MCF 10A (cell line): ENCODE measurements at regions not wholly inside any gene's neighbourhood (a gene's known extent, or its start where the extent isn't known, plus 50 kb on each side); places are given as distances from the start of the nearest gene placed in this dataset.

Experiments used
- BruUV-seq: library from RNA; stranded (reverse); fragments of 400-500 nt; replicated peaks from 2 replicates; lab custom pipeline; 2021; lab: Mats Ljungman, UMichigan
- CTCF ChIA-PET: fragments of 300-600 bp; sonication (Branson Sonifier 250); formaldehyde crosslinking; extraction: SDS; loops from one replicate; lab custom pipeline; 2021; ENCODE audit warnings: antibody characterized with exemption, inconsistent platforms; lab: Yijun Ruan, JAX
- POLR2A ChIA-PET: fragments of 300-600, 350-650 bp; sonication (Branson Sonifier 250); formaldehyde crosslinking; extraction: SDS; loops from one replicate; lab custom pipeline; 2020; ENCODE audit warnings: antibody characterized with exemption, inconsistent platforms; lab: Yijun Ruan, JAX
- DNase-seq: peaks from one replicate; pipeline ENCODE4 v3.0.0-alpha.2; 2018; ENCODE audit not compliant: unreplicated experiment
- H3K27ac Mint-ChIP-seq: one replicate; pipeline ENCODE4 v1.8.0; 2022; ENCODE audit warnings: mild to moderate bottlenecking, low read depth, mixed read lengths; ENCODE audit not compliant: unreplicated experiment
- H3K27me3 Mint-ChIP-seq: one replicate; pipeline ENCODE4 v1.8.0; 2022; ENCODE audit warnings: mixed read lengths; ENCODE audit not compliant: insufficient read depth, unreplicated experiment
- H3K36me3 Mint-ChIP-seq: one replicate; pipeline ENCODE4 v1.8.0; 2022; ENCODE audit warnings: mild to moderate bottlenecking, moderate library complexity, mixed read lengths; ENCODE audit not compliant: insufficient read depth, unreplicated experiment
- H3K4me1 Mint-ChIP-seq: one replicate; pipeline ENCODE4 v1.8.0; 2022; ENCODE audit warnings: mixed read lengths; ENCODE audit not compliant: insufficient read depth, unreplicated experiment
- H3K4me3 Mint-ChIP-seq: one replicate; pipeline ENCODE4 v1.8.0; 2022; ENCODE audit warnings: mild to moderate bottlenecking, moderate library complexity, mixed read lengths; ENCODE audit not compliant: unreplicated experiment
- H3K9me3 Mint-ChIP-seq: one replicate; pipeline ENCODE4 v1.8.0; 2022; ENCODE audit warnings: mixed read lengths; ENCODE audit not compliant: unreplicated experiment
- CTCF ChIP-seq: fragments of 200-600 bp; IDR thresholded peaks from one replicate; pipeline ENCODE4 v1.8.0; 2022; ENCODE audit warnings: antibody characterized with exemption, mild to moderate bottlenecking; ENCODE audit not compliant: unreplicated experiment
- intact Hi-C: fragments of 100-400 bp; cut with micrococcal nuclease; formaldehyde crosslinking; loops from 2 replicates; pipeline ENCODE4 v1.14.1; 2022

- intact Hi-C loops, result no loop called here
- DNase-seq, result no peak
- ChIA-PET POLR2A (no interaction called here), CTCF (interaction anchor here (0.7 kb wide), 2 partner anchors 726 to 792 kb away, joined by 3 to 7 read pairs; no protein-coding TSS in a partner anchor)
- no peak for TF ChIP-seq CTCF
- BruUV-seq, result no TSS peak
- Mint-ChIP-seq H3K4me3 (no peak overlapping the region), H3K4me1 (peaks cover 6% of the 10 kb centered on the region), H3K36me3 (no peaks in the 10 kb centered on the region), H3K27me3 (peaks cover 20% of the 10 kb centered on the region), H3K27ac (no peak overlapping the region), H3K9me3 (no peaks in the 10 kb centered on the region)
These were observed 115.9 kb downstream of the DDX53 start for GRCh38 chrX:23115651-23116050.

GRCh38 chrX:23118163-23118562, 118.4 kb downstream of the DDX53 start:
- H3K27me3 Mint-ChIP-seq, result peaks cover 28% of the 10 kb centered on the region
- H3K4me3 Mint-ChIP-seq, result no peak overlapping the region
- no peak for DNase-seq
- H3K36me3 Mint-ChIP-seq, result no peaks in the 10 kb centered on the region
- ChIA-PET CTCF (interaction anchor here (0.5 to 0.6 kb wide), 3 partner anchors 9 to 439 kb away, joined by 3 read pairs; no protein-coding TSS in a partner anchor), POLR2A (interaction anchor here (0.7 kb wide), 1 partner anchor 255 kb away, joined by 3 read pairs; no protein-coding TSS in a partner anchor)
- intact Hi-C loops, result no loop called here
- no peaks in the 10 kb centered on the region for H3K9me3 Mint-ChIP-seq
- TF ChIP-seq CTCF, result no peak
- H3K27ac Mint-ChIP-seq, result no peak overlapping the region
- H3K4me1 Mint-ChIP-seq, result peaks cover 6% of the 10 kb centered on the region
- BruUV-seq, result no TSS peak

- intact Hi-C loops, result no loop called here
- no peak for DNase-seq
These were observed 119.2 kb downstream of the DDX53 start for GRCh38 chrX:23118890-23119527.

GRCh38 chrX:23127586-23127985, 127.8 kb downstream of the DDX53 start:
- no peaks in the 10 kb centered on the region for H3K4me1 Mint-ChIP-seq
- H3K4me3 Mint-ChIP-seq, result no peak overlapping the region
- ChIA-PET CTCF (no interaction called here), POLR2A (no interaction called here)
- intact Hi-C loops, result no loop called here
- DNase-seq, result no peak
- no peaks in the 10 kb centered on the region for H3K9me3 Mint-ChIP-seq
- no peak for TF ChIP-seq CTCF
- BruUV-seq, result no TSS peak
- H3K36me3 Mint-ChIP-seq, result no peaks in the 10 kb centered on the region
- H3K27me3 Mint-ChIP-seq, result peaks cover 51% of the 10 kb centered on the region
- no peak overlapping the region for H3K27ac Mint-ChIP-seq

More at GRCh38 chrX:23118890-23119527, 119.2 kb downstream of the DDX53 start:
- ChIA-PET CTCF (no interaction called here), POLR2A (no interaction called here)
- TF ChIP-seq CTCF, result no peak
- H3K4me3 Mint-ChIP-seq, result no peak overlapping the region
- peaks cover 6% of the 10 kb centered on the region for H3K4me1 Mint-ChIP-seq
- H3K9me3 Mint-ChIP-seq, result no peaks in the 10 kb centered on the region
- H3K27ac Mint-ChIP-seq, result no peak overlapping the region
- peaks cover 36% of the 10 kb centered on the region for H3K27me3 Mint-ChIP-seq
- no TSS peak for BruUV-seq
- H3K36me3 Mint-ChIP-seq, result no peaks in the 10 kb centered on the region
